GM12891 (cell line): ENCODE measurements at regions not wholly inside any gene's neighbourhood (a gene's known extent, or its start where the extent isn't known, plus 50 kb on each side); places are given as distances from the start of the nearest gene placed in this dataset.
"Not testable (repeated sequence)": the region's sequence is repeated elsewhere in the genome, so short reads cannot be mapped to it uniquely, and the experiment has no call there.

Experiments used
- DNase-seq: peaks from one replicate; pipeline ENCODE4 v3.0.0; 2011; ENCODE audit warnings: low spot score; ENCODE audit not compliant: insufficient read length
- FAIRE-seq: peaks from 2 replicates; lab custom pipeline; 2011; peaks lifted over from hg19 to GRCh38; lab: Jason Lieb, UNC
- PAX5 ChIP-seq: IDR thresholded peaks from 2 replicates; pipeline ENCODE4 v1.6.1; 2011; ENCODE audit warnings: low read length, moderate library complexity, mild to moderate bottlenecking; ENCODE audit not compliant: insufficient read depth, severe bottlenecking
- POLR2A ChIP-seq: IDR thresholded peaks from 2 replicates; pipeline ENCODE4 v1.6.1; 2011; ENCODE audit warnings: low read depth, low read length, control low read depth
- POLR2AphosphoS5 ChIP-seq: IDR thresholded peaks from 2 replicates; pipeline ENCODE4 v1.6.1; 2011; ENCODE audit warnings: low read depth, low read length, control low read depth
- POU2F2 ChIP-seq: IDR thresholded peaks from 2 replicates; pipeline ENCODE4 v1.6.1; 2011; ENCODE audit warnings: low read depth, mild to moderate bottlenecking, control low read depth, low read length, moderate library complexity
- SPI1 ChIP-seq: IDR thresholded peaks from 2 replicates; pipeline ENCODE4 v1.6.1; 2011; ENCODE audit warnings: low read depth, low read length, control low read depth
- TAF1 ChIP-seq: IDR thresholded peaks from 2 replicates; pipeline ENCODE4 v1.6.1; 2011; ENCODE audit warnings: low read depth, low read length, control low read depth

DNA sequence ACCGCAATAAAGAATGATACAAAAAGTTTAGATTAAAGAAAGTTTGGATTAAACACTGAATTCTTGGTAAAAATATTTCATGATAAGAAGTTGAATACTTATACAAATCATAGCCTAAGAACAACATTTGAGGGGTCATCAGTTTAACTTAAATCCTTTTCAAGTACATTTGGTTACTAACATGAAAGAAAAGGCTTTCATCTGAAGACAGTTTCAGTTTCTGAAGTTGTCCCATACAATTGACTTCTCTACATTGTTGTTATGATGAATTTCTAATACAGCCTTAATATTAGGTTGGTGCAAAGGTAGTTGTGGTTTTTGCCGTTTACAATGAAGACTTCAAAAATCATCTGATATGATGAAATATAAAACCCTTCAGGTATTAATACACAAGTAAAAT is 317.5 kb upstream of the MAGI2 start:
- no peak for DNase-seq
- no peak for FAIRE-seq
- no peak for TF ChIP-seq POLR2AphosphoS5
- TF ChIP-seq POU2F2, result no peak
- no peak for TF ChIP-seq POLR2A
- no peak for TF ChIP-seq SPI1
- no peak for TF ChIP-seq TAF1
- TF ChIP-seq PAX5, result no peak

DNA sequence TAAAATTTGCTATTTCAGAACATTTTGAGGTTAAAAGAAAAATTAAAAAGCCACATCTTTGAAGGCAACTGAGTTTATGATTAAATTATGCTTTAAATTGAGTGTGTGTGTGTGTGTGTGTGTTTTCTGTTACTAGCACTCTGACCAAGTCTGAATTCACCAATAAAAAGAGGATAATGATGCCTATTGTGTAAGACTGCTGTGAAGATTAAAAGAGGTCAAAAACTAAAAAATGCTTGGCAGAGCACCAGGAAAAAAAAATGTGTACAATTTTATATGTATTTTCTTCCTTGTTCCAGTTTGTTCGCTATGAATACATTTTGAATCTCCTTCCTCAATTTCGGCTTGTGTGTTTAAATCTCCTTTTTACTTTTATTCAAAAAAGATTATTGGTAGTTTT is 316.6 kb upstream of the MAGI2 start:
- TF ChIP-seq POLR2A, result no peak
- no peak for TF ChIP-seq SPI1
- TF ChIP-seq PAX5, result no peak
- TF ChIP-seq TAF1, result no peak
- no peak for TF ChIP-seq POU2F2
- no peak for TF ChIP-seq POLR2AphosphoS5
- FAIRE-seq, result no peak
- DNase-seq, result no peak

DNA sequence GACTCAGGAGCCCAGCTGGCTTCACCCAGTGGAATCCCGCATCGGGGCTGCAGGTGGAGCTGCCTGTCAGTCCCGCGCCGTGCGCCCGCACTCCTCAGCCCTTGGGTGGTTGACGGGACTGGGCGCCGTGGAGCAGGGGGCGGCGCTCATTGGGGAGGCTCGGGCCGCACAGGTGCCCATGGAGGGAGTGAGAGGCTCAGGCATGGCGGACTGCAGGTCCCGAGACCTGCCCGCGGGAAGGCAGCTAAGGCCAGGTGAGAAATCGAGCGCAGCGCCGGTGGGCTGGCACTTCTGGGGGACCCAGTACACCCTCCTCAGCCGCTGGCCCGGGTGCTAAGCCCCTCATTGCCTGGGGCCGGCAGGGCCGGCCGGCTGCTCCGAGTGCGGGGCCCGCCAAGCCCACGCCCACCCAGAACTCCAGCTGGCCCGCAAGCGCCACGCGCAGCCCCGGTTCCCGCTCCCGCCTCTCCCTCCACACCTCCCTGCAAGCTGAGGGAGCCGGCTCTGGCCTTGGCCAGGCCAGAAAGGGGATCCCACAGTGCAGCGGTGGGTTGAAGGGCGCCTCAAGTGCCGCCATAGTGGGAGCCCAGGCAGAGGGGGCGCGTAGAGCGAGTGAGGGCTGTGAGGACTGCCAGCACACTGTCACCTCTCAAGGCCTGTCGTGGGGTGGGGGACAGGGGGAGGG is 314.6 kb upstream of the MAGI2 start:
- not testable (repeated sequence) for FAIRE-seq, DNase-seq

DNA sequence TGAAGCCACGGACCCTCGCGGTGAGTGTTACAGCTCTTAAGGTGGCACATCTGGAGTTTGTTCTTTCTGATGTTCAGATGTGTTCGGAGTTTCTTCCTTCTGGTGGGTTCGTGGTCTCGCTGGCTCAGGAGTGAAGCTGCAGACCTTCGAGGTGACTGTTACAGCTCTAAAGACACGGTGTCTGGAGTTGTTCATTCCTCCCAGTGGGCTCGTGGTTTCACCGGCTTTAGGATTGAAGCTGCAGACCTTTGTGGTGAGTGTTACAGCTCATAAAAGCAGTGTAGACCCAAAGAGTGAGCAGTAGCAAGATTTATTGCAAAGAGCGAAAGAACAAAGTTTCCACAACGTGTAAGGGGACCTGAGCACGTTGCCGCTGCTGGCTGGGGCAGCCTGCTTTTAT is 313.7 kb upstream of the MAGI2 start:
- DNase-seq, FAIRE-seq: not testable (repeated sequence)

DNA sequence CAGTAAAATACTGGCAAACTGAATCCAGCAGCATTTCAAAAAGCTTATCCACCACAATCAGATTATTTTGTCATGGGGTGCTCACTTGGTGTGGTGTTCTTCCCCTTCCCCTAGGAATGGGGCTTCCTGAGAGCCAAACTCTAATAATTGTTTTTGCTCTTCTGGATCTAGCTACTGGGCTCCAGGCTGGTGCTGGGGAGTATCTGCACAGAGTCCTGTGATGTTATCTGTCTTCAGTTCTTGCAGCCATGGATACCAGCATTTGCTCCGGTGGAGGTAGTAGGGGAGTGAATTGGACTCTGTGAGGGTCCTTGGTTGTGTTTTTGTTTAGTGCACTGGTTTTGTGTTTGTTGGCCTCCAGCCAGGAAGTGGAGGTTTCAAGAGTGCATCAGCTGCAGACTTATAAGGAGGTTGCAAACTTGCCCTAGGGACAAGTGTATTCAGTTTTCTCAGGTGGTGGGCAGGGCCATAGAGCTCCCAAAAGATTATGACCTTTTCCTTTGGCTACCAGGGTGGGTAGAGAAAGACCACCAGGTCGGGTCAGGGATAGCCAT is 308.5 kb upstream of the MAGI2 start:
- DNase-seq (no peak), FAIRE-seq (no peak)
- no peak for TF ChIP-seq PAX5
- no peak for TF ChIP-seq POU2F2
- no peak for TF ChIP-seq POLR2A
- no peak for TF ChIP-seq TAF1
- no peak for TF ChIP-seq SPI1
- TF ChIP-seq POLR2AphosphoS5, result no peak

DNA sequence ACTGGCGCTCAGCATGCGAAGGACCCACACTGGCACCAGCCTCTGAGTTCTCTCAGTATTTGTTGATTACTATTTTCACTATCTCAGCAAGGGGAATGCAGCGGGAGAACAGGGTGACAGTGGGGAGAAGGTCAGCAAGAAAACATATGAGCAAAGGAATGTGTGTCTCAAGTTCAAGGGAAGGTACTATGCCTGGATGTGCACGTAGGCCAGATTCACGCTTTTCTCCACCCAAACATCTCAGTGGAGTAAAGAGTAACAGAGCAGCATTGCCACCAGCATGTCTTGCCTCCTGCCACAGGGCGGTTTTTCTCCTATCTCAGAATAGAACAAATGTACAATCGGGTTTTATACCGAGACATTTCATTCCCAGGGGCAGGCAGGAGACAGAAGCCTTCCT is 297.5 kb upstream of the MAGI2 start:
- not testable (repeated sequence) for FAIRE-seq, DNase-seq

DNA sequence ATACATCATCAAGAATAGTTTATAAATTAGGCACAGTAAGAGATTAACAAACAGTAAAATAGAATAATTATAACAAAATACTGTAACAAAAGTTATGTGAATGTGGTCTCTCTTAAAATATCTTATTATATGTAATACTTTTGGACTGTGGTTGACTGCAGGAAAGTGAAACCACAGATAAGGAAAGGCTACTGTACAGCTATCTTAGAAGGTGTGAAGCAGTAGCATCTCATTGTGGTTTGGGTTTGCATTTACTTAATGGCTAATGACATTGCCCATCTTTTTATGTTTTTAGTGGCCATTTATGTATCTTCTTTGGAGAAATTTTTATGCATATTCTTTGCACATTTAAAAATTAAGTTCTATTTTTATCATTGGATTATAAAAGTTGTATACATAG is 296.4 kb upstream of the MAGI2 start:
- DNase-seq (no peak), FAIRE-seq (no peak)
- TF ChIP-seq POLR2AphosphoS5, result no peak
- no peak for TF ChIP-seq POLR2A
- no peak for TF ChIP-seq POU2F2
- no peak for TF ChIP-seq SPI1
- no peak for TF ChIP-seq PAX5
- TF ChIP-seq TAF1, result no peak

DNA sequence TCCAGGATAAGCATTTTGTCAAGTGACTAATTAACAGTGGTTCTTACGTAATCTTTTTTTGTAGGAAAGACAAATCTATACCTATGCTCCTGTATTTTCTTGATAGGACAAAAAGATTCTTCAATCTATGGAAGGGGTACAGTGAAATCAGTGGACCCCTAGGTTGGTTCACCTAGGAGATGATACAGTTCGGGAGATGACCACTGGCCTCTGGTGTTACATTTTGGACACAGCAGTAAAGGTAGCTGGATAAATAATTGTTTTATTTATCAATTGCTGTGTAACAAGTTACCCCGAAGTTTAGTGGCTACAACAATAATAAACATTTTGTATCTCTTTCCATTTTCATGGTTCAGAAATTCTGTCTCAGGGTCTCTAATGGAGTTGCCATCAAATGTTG is 288.2 kb upstream of the MAGI2 start:
- FAIRE-seq (no peak), DNase-seq (no peak)
- TF ChIP-seq POLR2AphosphoS5 (no peak), POLR2A (no peak), TAF1 (no peak), PAX5 (no peak), SPI1 (no peak), POU2F2 (no peak)

DNA sequence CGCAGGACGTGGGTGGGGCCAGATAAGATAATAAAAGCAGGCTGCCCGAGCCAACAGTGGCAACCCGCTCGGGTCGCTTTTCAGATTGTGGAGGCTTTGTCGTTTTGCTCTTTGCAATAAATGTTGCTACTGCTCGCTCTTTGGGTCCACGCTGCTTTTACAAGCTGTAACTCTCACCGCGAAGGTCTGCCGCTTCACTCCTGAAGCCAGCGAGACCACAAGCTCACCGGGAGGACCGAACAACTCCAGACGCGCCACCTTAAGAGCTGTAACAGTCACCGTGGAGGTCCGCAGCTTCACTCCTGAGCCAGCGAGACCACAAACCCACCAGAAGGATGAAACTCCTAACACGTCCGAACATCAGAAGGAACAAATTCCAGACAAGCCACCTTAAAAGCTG is 286.6 kb upstream of the MAGI2 start:
- FAIRE-seq (no peak), DNase-seq (no peak)
- TF ChIP-seq POLR2AphosphoS5 (no peak), TAF1 (no peak), POLR2A (no peak)

DNA sequence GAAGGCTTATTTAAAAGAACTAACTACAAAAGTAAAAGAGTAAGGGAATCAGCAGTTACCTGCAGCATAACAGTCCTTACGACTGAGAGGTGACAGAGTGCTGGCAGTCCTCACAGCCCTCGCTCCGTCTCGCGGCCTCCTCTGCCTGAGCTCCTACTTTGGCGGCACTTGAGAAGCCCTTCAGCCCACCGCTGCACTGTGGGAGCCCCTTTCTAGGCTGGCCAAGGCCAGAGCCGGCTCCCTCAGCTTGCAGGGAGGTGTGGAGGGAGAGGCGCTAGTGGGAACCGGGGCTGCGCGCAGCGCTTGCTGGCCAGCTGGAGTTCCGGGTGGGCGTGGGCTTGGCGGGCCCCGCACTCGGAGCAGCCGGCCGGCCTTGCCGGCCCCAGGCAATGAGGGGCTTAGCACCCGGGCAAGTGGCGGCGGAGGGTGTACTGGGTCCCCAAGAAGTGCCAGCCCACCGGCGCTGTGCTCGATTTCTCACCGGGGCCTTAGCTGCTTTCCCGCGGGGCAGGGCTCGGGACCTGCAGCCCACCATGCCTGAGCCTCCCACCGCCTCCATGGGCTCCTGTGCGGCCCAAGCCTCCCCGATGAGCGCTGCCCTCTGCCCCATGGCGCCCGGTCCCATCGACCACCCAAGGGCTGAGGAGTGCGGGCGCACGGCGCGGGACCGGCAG is 285.7 kb upstream of the MAGI2 start:
- DNase-seq, FAIRE-seq: not testable (repeated sequence)

DNA sequence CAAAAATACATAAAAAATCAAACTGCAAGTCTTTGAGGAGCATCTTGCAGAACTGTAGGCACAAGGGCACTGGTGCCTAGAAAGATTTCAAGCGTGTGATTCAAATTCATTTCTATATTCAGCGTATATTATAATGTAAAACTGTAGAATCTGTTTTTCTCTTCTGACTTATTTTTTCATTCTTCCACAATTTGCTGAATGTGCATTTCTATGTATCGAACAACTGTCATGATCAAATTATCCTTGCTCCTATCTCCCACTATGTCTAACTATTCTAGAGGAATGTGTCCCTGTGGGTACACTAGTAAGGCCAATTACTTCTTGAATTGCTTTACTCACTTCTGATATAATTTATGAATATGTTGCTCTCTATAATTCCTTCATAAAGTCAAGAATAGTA is 283.0 kb upstream of the MAGI2 start:
- TF ChIP-seq PAX5 (no peak), POU2F2 (no peak), TAF1 (no peak), SPI1 (no peak), POLR2AphosphoS5 (no peak), POLR2A (no peak)
- no peak for DNase-seq
- FAIRE-seq, result no peak
